Osteocyte (in vitro differentiated cells): ENCODE measurements at regions not wholly inside any gene's neighbourhood (a gene's known extent, or its start where the extent isn't known, plus 50 kb on each side); places are given as distances from the start of the nearest gene placed in this dataset.
"Not testable (repeated sequence)": the region's sequence is repeated elsewhere in the genome, so short reads cannot be mapped to it uniquely, and the experiment has no call there.

Experiments used
- DNase-seq: peaks from one replicate; pipeline ENCODE4 v3.0.0; 2021; ENCODE audit warnings: mixed read lengths; ENCODE audit not compliant: unreplicated experiment; ENCODE audit errors: extremely low spot score
- H3K27ac Mint-ChIP-seq: one replicate; pipeline ENCODE4 v1.8.0; 2021; ENCODE audit warnings: mild to moderate bottlenecking, mixed read lengths; ENCODE audit not compliant: unreplicated experiment
- H3K27me3 Mint-ChIP-seq: one replicate; pipeline ENCODE4 v1.8.0; 2021; ENCODE audit warnings: mixed read lengths; ENCODE audit not compliant: unreplicated experiment
- H3K36me3 Mint-ChIP-seq: one replicate; pipeline ENCODE4 v1.8.0; 2021; ENCODE audit warnings: mixed read lengths; ENCODE audit not compliant: unreplicated experiment
- H3K4me1 Mint-ChIP-seq: one replicate; pipeline ENCODE4 v1.8.0; 2021; ENCODE audit warnings: mixed read lengths; ENCODE audit not compliant: unreplicated experiment
- H3K4me3 Mint-ChIP-seq: one replicate; pipeline ENCODE4 v1.8.0; 2021; ENCODE audit warnings: mild to moderate bottlenecking, moderate library complexity, mixed read lengths; ENCODE audit not compliant: unreplicated experiment
- H3K9me3 Mint-ChIP-seq: one replicate; pipeline ENCODE4 v1.8.0; 2021; ENCODE audit warnings: mixed read lengths; ENCODE audit not compliant: unreplicated experiment
- CTCF ChIP-seq: fragments of 200-600 bp; sonication (generic); IDR thresholded peaks from 2 replicates; pipeline ENCODE4 v1.5.0; 2021; ENCODE audit warnings: antibody characterized with exemption, mild to moderate bottlenecking, moderate library complexity

- DNase-seq: no peak
- no peaks in the 10 kb centered on the region for H3K27me3 Mint-ChIP-seq
- no peaks in the 10 kb centered on the region for H3K36me3 Mint-ChIP-seq
- H3K27ac Mint-ChIP-seq: no peak overlapping the region
- no peak overlapping the region for H3K4me3 Mint-ChIP-seq
- H3K4me1 Mint-ChIP-seq: peaks cover 7% of the 10 kb centered on the region
- H3K9me3 Mint-ChIP-seq: peaks cover 3% of the 10 kb centered on the region
- TF ChIP-seq CTCF: no peak
Measured at GRCh38 chr11:12058425-12059115, 50.1 kb upstream of the DKK3 start.

- H3K9me3 Mint-ChIP-seq, H3K27me3 Mint-ChIP-seq, H3K4me1 Mint-ChIP-seq, H3K4me3 Mint-ChIP-seq, H3K27ac Mint-ChIP-seq, H3K36me3 Mint-ChIP-seq, DNase-seq: not testable (repeated sequence)
Measured at GRCh38 chr11:12059144-12059543, 50.7 kb upstream of the DKK3 start.

GRCh38 chr11:12060385-12060985, 49.9 kb upstream of the MICAL2 start:
- peak; percentile 56 for DNase-seq
- Mint-ChIP-seq H3K27ac (no peak overlapping the region), H3K4me3 (no peak overlapping the region), H3K9me3 (peaks cover 12% of the 10 kb centered on the region), H3K4me1 (no peaks in the 10 kb centered on the region), H3K36me3 (no peaks in the 10 kb centered on the region), H3K27me3 (no peaks in the 10 kb centered on the region)
- TF ChIP-seq CTCF: no peak
